Endothelial cell of umbilical vein (primary cell): ENCODE measurements at regions not wholly inside any gene's neighbourhood (a gene's known extent, or its start where the extent isn't known, plus 50 kb on each side); places are given as distances from the start of the nearest gene placed in this dataset.

ENCODE experiments used
- BruUV-seq: library from RNA; stranded (reverse); fragments of 400-500 nt; replicated peaks from 2 replicates; lab custom pipeline; 2021; lab: Mats Ljungman, UMichigan
- CTCF ChIA-PET: fragments of 300-600, 350-600 bp; sonication (Branson Sonifier 250); formaldehyde crosslinking; loops from one replicate; lab custom pipeline; 2021; ENCODE audit warnings: antibody characterized with exemption, inconsistent platforms; lab: Charles Lee
- POLR2A ChIA-PET: fragments of 300-600, 350-600 bp; sonication (Branson Sonifier 250); formaldehyde crosslinking; loops from one replicate; lab custom pipeline; 2021; ENCODE audit warnings: antibody characterized with exemption, inconsistent platforms; lab: Charles Lee
- DNase-seq: peaks from one replicate; pipeline ENCODE4 v3.0.0-alpha.2; 2011; ENCODE audit warnings: low read depth, low spot score
- FAIRE-seq: peaks from 2 replicates; lab custom pipeline; 2011; peaks lifted over from hg19 to GRCh38; lab: Jason Lieb, UNC
- H2AFZ ChIP-seq: 2 replicates; pipeline ENCODE4 v1.6.0; 2012; ENCODE audit warnings: low read depth, low read length, control low read depth, inconsistent platforms
- H3K27ac ChIP-seq: 2 replicates; pipeline ENCODE4 v1.5.1; 2011; ENCODE audit warnings: low read depth, mild to moderate bottlenecking, control low read depth, low read length, moderate library complexity; ENCODE audit not compliant: insufficient read depth
- H3K27me3 ChIP-seq, 2 experiments: 2 replicates each; pipeline versions ENCODE4 v1.6.0 to v1.6.1; 2011; ENCODE audit warnings: low read length in 2 of 2, mixed read lengths in 1 of 2; ENCODE audit not compliant: control insufficient read depth in 2 of 2, insufficient read depth in 2 of 2
- H3K36me3 ChIP-seq, 2 experiments: 2 replicates in 1 of 2; 3 replicates in 1 of 2; pipeline ENCODE4 v1.5.1; 2011; ENCODE audit warnings: low read length in 2 of 2, mild to moderate bottlenecking in 1 of 2, moderate library complexity in 1 of 2; ENCODE audit not compliant: control insufficient read depth in 2 of 2, insufficient read depth in 2 of 2; ENCODE audit errors: extremely low read depth in 1 of 2
- H3K4me1 ChIP-seq: 3 replicates; pipeline ENCODE4 v1.5.1; 2011; ENCODE audit warnings: mild to moderate bottlenecking, low read length; ENCODE audit not compliant: control insufficient read depth, insufficient read depth; ENCODE audit errors: extremely low read depth
- H3K4me2 ChIP-seq: 2 replicates; pipeline ENCODE4 v1.6.1; 2011; ENCODE audit warnings: low read length, control low read depth, mixed read lengths; ENCODE audit not compliant: insufficient read depth
- H3K4me3 ChIP-seq, 3 experiments: fragments of 200-600 bp in 1 of 3; sonication (generic), shearing (Covaris generic) in 1 of 3; replicated peaks in 1 of 3; 2 replicates each; pipeline ENCODE4 v1.5.1; 2011 to 2016; ENCODE audit warnings: control low read depth in 3 of 3, low read length in 3 of 3, mild to moderate bottlenecking in 2 of 3, inconsistent platforms in 1 of 3, low read depth in 1 of 3, moderate library complexity in 1 of 3; ENCODE audit not compliant: insufficient read depth in 1 of 3
- H3K79me2 ChIP-seq: 2 replicates; pipeline ENCODE4 v1.6.0; 2012; ENCODE audit warnings: low read length, inconsistent platforms; ENCODE audit not compliant: control insufficient read depth, insufficient read depth
- H3K9ac ChIP-seq: replicated peaks from 2 replicates; pipeline ENCODE3; 2011; ENCODE audit warnings: low read length, control low read depth; ENCODE audit not compliant: insufficient read depth; ENCODE audit errors: extremely low read depth
- H3K9me1 ChIP-seq: replicated peaks from 3 replicates; pipeline ENCODE4 v1.6.0; 2011; ENCODE audit warnings: mild to moderate bottlenecking, low read length; ENCODE audit not compliant: control insufficient read depth, insufficient read depth; ENCODE audit errors: extremely low read depth
- H3K9me3 ChIP-seq: replicated peaks from 2 replicates; pipeline ENCODE4 v1.5.1; 2012; ENCODE audit warnings: low read length, inconsistent platforms; ENCODE audit not compliant: control insufficient read depth, insufficient read depth
- H4K20me1 ChIP-seq: replicated peaks from 2 replicates; pipeline ENCODE3; 2011; ENCODE audit warnings: mild to moderate bottlenecking, low read length; ENCODE audit not compliant: control insufficient read depth, insufficient read depth; ENCODE audit errors: extremely low read depth
- CTCF ChIP-seq, 2 donors: IDR thresholded peaks; 1 replicate in 1 of 2; 2 replicates in 1 of 2; pipeline ENCODE4 v1.5.1; 2011; ENCODE audit warnings: low read length in 2 of 2, mild to moderate bottlenecking in 2 of 2, moderate library complexity in 2 of 2, control low read depth in 1 of 2, inconsistent platforms in 1 of 2, low read depth in 1 of 2; ENCODE audit not compliant: insufficient read depth in 1 of 2; ENCODE audit errors: extremely low read depth in 1 of 2
- EZH2 ChIP-seq: IDR thresholded peaks from 2 replicates; pipeline ENCODE4 v1.6.1; 2012; ENCODE audit warnings: borderline replicate concordance, low read depth, mild to moderate bottlenecking, moderate library complexity, low read length, inconsistent platforms; ENCODE audit not compliant: severe bottlenecking
- FOS ChIP-seq: IDR thresholded peaks from 2 replicates; pipeline ENCODE4 v1.6.1; 2011; ENCODE audit warnings: mild to moderate bottlenecking, low read length, moderate library complexity, borderline replicate concordance; ENCODE audit not compliant: insufficient read depth
- GATA2 ChIP-seq: IDR thresholded peaks from 2 replicates; pipeline ENCODE4 v1.7.0; 2011; ENCODE audit warnings: low read depth, mild to moderate bottlenecking, moderate library complexity, mixed read lengths, low read length; ENCODE audit not compliant: insufficient read length, insufficient read depth
- JUN ChIP-seq: IDR thresholded peaks from 2 replicates; pipeline ENCODE4 v1.6.1; 2011; ENCODE audit warnings: borderline replicate concordance, low read depth; ENCODE audit not compliant: insufficient read length, insufficient read depth
- MYC ChIP-seq: IDR thresholded peaks from one replicate; pipeline ENCODE4 v1.6.1; 2011; ENCODE audit warnings: mild to moderate bottlenecking, low read depth, low read length
- POLR2A ChIP-seq: IDR thresholded peaks from 2 replicates; pipeline ENCODE4 v1.6.1; 2012; ENCODE audit warnings: low read depth, mild to moderate bottlenecking, control low read depth, low read length
- POLR2AphosphoS5 ChIP-seq: IDR thresholded peaks from 2 replicates; pipeline ENCODE4 v1.6.1; 2012; ENCODE audit warnings: low read depth, mild to moderate bottlenecking, control low read depth, low read length, moderate library complexity; ENCODE audit not compliant: insufficient read depth
- dilution Hi-C: fragments of 300-500 bp; cut with MboI; formaldehyde crosslinking; loops from one replicate; pipeline ENCODE4 v1.15.0; 2019; ENCODE audit warnings: low sequenced_read_pairs; ENCODE audit not compliant: extremely low pct_ligation_motif_present
- intact Hi-C: fragments of 100-400 bp; cut with micrococcal nuclease; formaldehyde crosslinking; loops from one replicate; pipeline ENCODE4 v1.10.0; 2022
- TF ChIP-seq, protein P1 (sequence below): IDR thresholded peaks from 2 replicates; pipeline ENCODE4 v1.6.1; 2011; ENCODE audit not compliant: insufficient read depth, insufficient read length

DNA sequence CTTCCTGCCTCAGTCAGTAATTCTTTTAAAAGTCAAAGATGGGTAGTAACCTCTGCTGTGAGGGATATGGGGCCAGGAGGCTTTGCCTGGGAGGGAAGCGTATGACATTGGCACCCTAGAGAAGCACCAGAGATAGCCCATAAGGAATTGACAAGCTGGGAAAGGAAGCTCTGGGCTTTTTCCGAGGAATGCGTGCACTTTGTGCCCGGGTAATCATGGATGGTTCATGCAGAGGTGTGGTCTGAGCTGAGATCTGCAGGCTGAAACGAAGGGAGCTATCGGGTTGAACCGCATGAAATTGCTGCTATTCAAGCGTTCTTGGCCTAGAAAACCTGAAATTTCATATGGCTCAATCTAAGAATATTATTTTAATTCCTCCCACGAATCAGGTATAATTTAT, 127.7 kb upstream of the TLE3 start:
- no peak for DNase-seq
- CTCF ChIA-PET, result no interaction called here
- H3K4me3 ChIP-seq, result no peak overlapping the region
- no peaks in the 10 kb centered on the region for H3K36me3 ChIP-seq
- no TSS peak for BruUV-seq
- no peak for TF ChIP-seq POLR2A
- TF ChIP-seq POLR2AphosphoS5, result no peak
- no peak for TF ChIP-seq GATA2
- no peak for TF ChIP-seq FOS
- TF ChIP-seq, protein P1, sequence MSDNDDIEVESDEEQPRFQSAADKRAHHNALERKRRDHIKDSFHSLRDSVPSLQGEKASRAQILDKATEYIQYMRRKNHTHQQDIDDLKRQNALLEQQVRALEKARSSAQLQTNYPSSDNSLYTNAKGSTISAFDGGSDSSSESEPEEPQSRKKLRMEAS, result no peak
- no peak for TF ChIP-seq EZH2
- no peak for TF ChIP-seq CTCF (IDR thresholded peaks at IDR 0.05; ENCODE audit: extremely low read depth in 1 of 2, insufficient read depth in 1 of 2, low read depth in 1 of 2, low read length in 2 of 2)
- TF ChIP-seq MYC, result no peak
- no peak for TF ChIP-seq JUN
- H3K9ac ChIP-seq, result no peak overlapping the region
- no peaks in the 10 kb centered on the region for H3K4me1 ChIP-seq
- no peak overlapping the region for H2AFZ ChIP-seq
- intact Hi-C loops, result no loop called here
- dilution Hi-C loops, result no loop called here
- H4K20me1 ChIP-seq, result no peaks in the 10 kb centered on the region
- no peaks in the 10 kb centered on the region for H3K9me3 ChIP-seq
- no peak overlapping the region for H3K4me2 ChIP-seq
- H3K27me3 ChIP-seq, result peaks cover 0 to 6% of the 10 kb centered on the region in 2 experiments
- no peaks in the 10 kb centered on the region for H3K79me2 ChIP-seq
- FAIRE-seq, result no peak
- no peaks in the 10 kb centered on the region for H3K9me1 ChIP-seq
- POLR2A ChIA-PET, result no interaction called here
- no peak overlapping the region for H3K27ac ChIP-seq
